ENCODE measurements at regions not wholly inside any gene's neighbourhood (a gene's known extent, or its start where the extent isn't known, plus 50 kb on each side); places are given as distances from the start of the nearest gene placed in this dataset.
A peak's percentile ranks its signal among the peaks of the same experiment; 100 is the strongest.

GRCh38 chr10:110391541-110391940 is 86.8 kb upstream of the SMNDC1 start:
- TF ChIP-seq POLR2A (IDR thresholded peaks at IDR 0.05) = no peak
- no peak for TF ChIP-seq CTCF (IDR thresholded peaks at IDR 0.05)
- Histone ChIP-seq H3K4me3 (no peak overlapping the region), H3K4me1 (peaks cover 9% of the 10 kb centered on the region), H3K36me3 (ENCODE audit: low read depth, missing control alignments) (no peaks in the 10 kb centered on the region), H3K27me3 (no peaks in the 10 kb centered on the region), H3K27ac (no peak overlapping the region), H3K9me3 (no peaks in the 10 kb centered on the region)
- DNase-seq = no peak
- 90 to 92% methylated on average over 5 to 7 of the region's 7 CpGs for WGBS, 2 donors
- intact Hi-C loops (cut with DNase I; ENCODE audit: low total_unique reads) = no loop called here

GRCh38 chr10:110392121-110392520 is 87.4 kb upstream of the SMNDC1 start:
- H3K9me3 ChIP-seq = no peaks in the 10 kb centered on the region
- peaks cover 9% of the 10 kb centered on the region for H3K4me1 ChIP-seq
- WGBS, 2 donors = 62 to 64% methylated on average over 7 of the region's 7 CpGs
- no peak for DNase-seq
- intact Hi-C loops (cut with DNase I; ENCODE audit: low total_unique reads) = no loop called here
- H3K4me3 ChIP-seq = no peak overlapping the region
- no peak overlapping the region for H3K27ac ChIP-seq
- no peaks in the 10 kb centered on the region for H3K36me3 ChIP-seq (ENCODE audit: low read depth, missing control alignments)
- TF ChIP-seq POLR2A (IDR thresholded peaks at IDR 0.05) = no peak
- TF ChIP-seq CTCF (IDR thresholded peaks at IDR 0.05) = no peak
- no peaks in the 10 kb centered on the region for H3K27me3 ChIP-seq

- intact Hi-C loops (cut with DNase I; ENCODE audit: low total_unique reads) = no loop called here
- 51 to 64% methylated on average over 18 to 19 of the region's 19 CpGs for WGBS, 2 donors
- H3K27me3 ChIP-seq = no peaks in the 10 kb centered on the region
These were observed 88.4 kb upstream of the SMNDC1 start for GRCh38 chr10:110392868-110393740.

GRCh38 chr10:110393866-110394265 is 89.1 kb upstream of the SMNDC1 start:
- peaks cover 12% of the 10 kb centered on the region for H3K4me1 ChIP-seq
- intact Hi-C loops (cut with DNase I; ENCODE audit: low total_unique reads) = no loop called here

More at GRCh38 chr10:110392868-110393740, 88.4 kb upstream of the SMNDC1 start:
- H3K36me3 ChIP-seq (ENCODE audit: low read depth, missing control alignments) = no peaks in the 10 kb centered on the region
- peaks cover 9% of the 10 kb centered on the region for H3K4me1 ChIP-seq
- peak; percentile 52 for DNase-seq
- no peak for TF ChIP-seq POLR2A (IDR thresholded peaks at IDR 0.05)
- TF ChIP-seq CTCF (IDR thresholded peaks at IDR 0.05) = no peak
- no peaks in the 10 kb centered on the region for H3K9me3 ChIP-seq
- H3K27ac ChIP-seq = no peak overlapping the region
- no peak overlapping the region for H3K4me3 ChIP-seq

More at GRCh38 chr10:110393866-110394265, 89.1 kb upstream of the SMNDC1 start:
- TF ChIP-seq CTCF (IDR thresholded peaks at IDR 0.05) (no peak), POLR2A (IDR thresholded peaks at IDR 0.05) (no peak)
- no peak overlapping the region for H3K27ac ChIP-seq
- H3K36me3 ChIP-seq (ENCODE audit: low read depth, missing control alignments) = no peaks in the 10 kb centered on the region
- no peaks in the 10 kb centered on the region for H3K27me3 ChIP-seq
- no peaks in the 10 kb centered on the region for H3K9me3 ChIP-seq
- H3K4me3 ChIP-seq = no peak overlapping the region
- no peak for DNase-seq
- WGBS, 2 donors = 92% methylated on average over 6 of the region's 6 CpGs
